WTC11 (cell line): ENCODE measurements at regions not wholly inside any gene's neighbourhood (a gene's known extent, or its start where the extent isn't known, plus 50 kb on each side); places are given as distances from the start of the nearest gene placed in this dataset.

ENCODE experiments used
- ATAC-seq: fragments of 200-7000 bp; cut with Tn5 transposase; 2 replicates; pipeline ENCODE4 v1.10.0; 2021; ENCODE audit warnings: mild to moderate bottlenecking, moderate library complexity
- CTCF ChIA-PET: fragments of 300-600 bp; sonication (Branson Sonifier 250); formaldehyde crosslinking; loops from one replicate; lab custom pipeline; 2021; ENCODE audit warnings: antibody characterized with exemption; lab: Charles Lee
- POLR2A ChIA-PET: fragments of 350-600 bp; sonication (Branson Sonifier 250); formaldehyde crosslinking; loops from one replicate; lab custom pipeline; 2021; ENCODE audit warnings: antibody characterized with exemption; lab: Charles Lee
- DNase-seq: peaks from one replicate; pipeline ENCODE4 v3.0.0; 2021; ENCODE audit warnings: low spot score
- H3K27ac Mint-ChIP-seq: 2 replicates; pipeline ENCODE4 v1.8.0; 2021; ENCODE audit warnings: mixed read lengths
- H3K27me3 Mint-ChIP-seq: 2 replicates; pipeline ENCODE4 v1.8.0; 2021; ENCODE audit warnings: low read depth, mild to moderate bottlenecking, moderate library complexity, mixed read lengths
- H3K36me3 Mint-ChIP-seq: 2 replicates; pipeline ENCODE4 v1.8.0; 2021; ENCODE audit warnings: mixed read lengths
- H3K4me1 Mint-ChIP-seq: 2 replicates; pipeline ENCODE4 v1.8.0; 2022; ENCODE audit warnings: mixed read lengths
- H3K4me3 Mint-ChIP-seq: 2 replicates; pipeline ENCODE4 v1.8.0; 2021; ENCODE audit warnings: mild to moderate bottlenecking, moderate library complexity, mixed read lengths
- H3K9me3 Mint-ChIP-seq: 2 replicates; pipeline ENCODE4 v1.8.0; 2021; ENCODE audit warnings: mixed read lengths
- CBFB ChIP-seq: sonication (generic); formaldehyde crosslinking; IDR thresholded peaks from 2 replicates; pipeline ENCODE4 v1.8.1; 2022; ENCODE audit warnings: mild to moderate bottlenecking, low read depth, missing genetic modification reagents
- CDX4 ChIP-seq: fragments of 250-450 bp; sonication (Bioruptor Pico); IDR thresholded peaks from 2 replicates; pipeline ENCODE4 v1.9.0; 2021; ENCODE audit warnings: moderate library complexity, mild to moderate bottlenecking, inconsistent platforms, borderline replicate concordance
- ELF4 ChIP-seq: sonication (generic); formaldehyde crosslinking; IDR thresholded peaks from 2 replicates; pipeline ENCODE4 v1.8.1; 2022; ENCODE audit warnings: low read depth, mild to moderate bottlenecking, moderate library complexity, missing genetic modification reagents
- EMX1 ChIP-seq: fragments of 250-450 bp; sonication (Bioruptor Pico); IDR thresholded peaks from 2 replicates; pipeline ENCODE4 v1.8.0; 2021; ENCODE audit warnings: mild to moderate bottlenecking
- ETV6 ChIP-seq: sonication (generic); formaldehyde crosslinking; IDR thresholded peaks from 2 replicates; pipeline ENCODE4 v1.8.1; 2022; ENCODE audit warnings: mild to moderate bottlenecking, missing genetic modification reagents
- FOXP1 ChIP-seq: sonication (generic); formaldehyde crosslinking; IDR thresholded peaks from 2 replicates; pipeline ENCODE4 v1.8.0; 2022; ENCODE audit warnings: missing genetic modification reagents, mild to moderate bottlenecking, moderate library complexity, borderline replicate concordance
- GABPB1 ChIP-seq: sonication (generic); formaldehyde crosslinking; IDR thresholded peaks from 2 replicates; pipeline ENCODE4 v1.8.1; 2023; ENCODE audit warnings: mild to moderate bottlenecking, missing genetic modification reagents
- IRF1 ChIP-seq: sonication (generic); formaldehyde crosslinking; IDR thresholded peaks from 2 replicates; pipeline ENCODE4 v1.8.0; 2023; ENCODE audit warnings: missing genetic modification reagents
- MYBL2 ChIP-seq: sonication (generic); formaldehyde crosslinking; IDR thresholded peaks from 2 replicates; pipeline ENCODE4 v1.8.1; 2023; ENCODE audit warnings: mild to moderate bottlenecking, moderate library complexity, missing genetic modification reagents
- OVOL2 ChIP-seq: fragments of 250-450 bp; sonication (Bioruptor Pico); IDR thresholded peaks from 2 replicates; pipeline ENCODE4 v1.9.0; 2021; ENCODE audit warnings: mild to moderate bottlenecking, borderline replicate concordance
- PRRX2 ChIP-seq: fragments of 250-450 bp; sonication (Bioruptor Pico); IDR thresholded peaks from 2 replicates; pipeline ENCODE4 v1.8.0; 2021; ENCODE audit warnings: mild to moderate bottlenecking
- RORB ChIP-seq: fragments of 250-450 bp; sonication (Bioruptor Pico); IDR thresholded peaks from 2 replicates; pipeline ENCODE4 v1.9.0; 2021; ENCODE audit warnings: mild to moderate bottlenecking
- SOX15 ChIP-seq: fragments of 250-450 bp; sonication (Bioruptor Pico); IDR thresholded peaks from 2 replicates; pipeline ENCODE4 v1.9.0; 2021; ENCODE audit warnings: mild to moderate bottlenecking
- TF ChIP-seq, protein P1 (sequence below): fragments of 250-450 bp; sonication (Bioruptor Pico); IDR thresholded peaks from 2 replicates; pipeline ENCODE4 v1.9.0; 2021; ENCODE audit warnings: mild to moderate bottlenecking, borderline replicate concordance
- TF ChIP-seq, protein P2 (sequence below): sonication (generic); formaldehyde crosslinking; IDR thresholded peaks from 2 replicates; pipeline ENCODE4 v1.8.0; 2022; ENCODE audit warnings: mild to moderate bottlenecking, missing genetic modification reagents
- TF ChIP-seq, protein P3 (sequence below): sonication (generic); formaldehyde crosslinking; IDR thresholded peaks from 2 replicates; pipeline ENCODE4 v1.8.0; 2022; ENCODE audit warnings: mild to moderate bottlenecking, missing genetic modification reagents
- TF ChIP-seq, protein P4 (sequence below): sonication (generic); formaldehyde crosslinking; IDR thresholded peaks from 2 replicates; pipeline ENCODE4 v1.8.0; 2022; ENCODE audit warnings: missing genetic modification reagents

- Mint-ChIP-seq H3K27me3 (no peaks in the 10 kb centered on the region; the same call in 1 of the 2 replicates), H3K4me3 (no peak overlapping the region), H3K9me3 (peaks cover 37% of the 10 kb centered on the region), H3K36me3 (peaks cover 28% of the 10 kb centered on the region), H3K27ac (no peak overlapping the region), H3K4me1 (peaks cover 10% of the 10 kb centered on the region)
- CTCF ChIA-PET = no interaction called here
- ATAC-seq = no peak
- TF ChIP-seq, protein P1, sequence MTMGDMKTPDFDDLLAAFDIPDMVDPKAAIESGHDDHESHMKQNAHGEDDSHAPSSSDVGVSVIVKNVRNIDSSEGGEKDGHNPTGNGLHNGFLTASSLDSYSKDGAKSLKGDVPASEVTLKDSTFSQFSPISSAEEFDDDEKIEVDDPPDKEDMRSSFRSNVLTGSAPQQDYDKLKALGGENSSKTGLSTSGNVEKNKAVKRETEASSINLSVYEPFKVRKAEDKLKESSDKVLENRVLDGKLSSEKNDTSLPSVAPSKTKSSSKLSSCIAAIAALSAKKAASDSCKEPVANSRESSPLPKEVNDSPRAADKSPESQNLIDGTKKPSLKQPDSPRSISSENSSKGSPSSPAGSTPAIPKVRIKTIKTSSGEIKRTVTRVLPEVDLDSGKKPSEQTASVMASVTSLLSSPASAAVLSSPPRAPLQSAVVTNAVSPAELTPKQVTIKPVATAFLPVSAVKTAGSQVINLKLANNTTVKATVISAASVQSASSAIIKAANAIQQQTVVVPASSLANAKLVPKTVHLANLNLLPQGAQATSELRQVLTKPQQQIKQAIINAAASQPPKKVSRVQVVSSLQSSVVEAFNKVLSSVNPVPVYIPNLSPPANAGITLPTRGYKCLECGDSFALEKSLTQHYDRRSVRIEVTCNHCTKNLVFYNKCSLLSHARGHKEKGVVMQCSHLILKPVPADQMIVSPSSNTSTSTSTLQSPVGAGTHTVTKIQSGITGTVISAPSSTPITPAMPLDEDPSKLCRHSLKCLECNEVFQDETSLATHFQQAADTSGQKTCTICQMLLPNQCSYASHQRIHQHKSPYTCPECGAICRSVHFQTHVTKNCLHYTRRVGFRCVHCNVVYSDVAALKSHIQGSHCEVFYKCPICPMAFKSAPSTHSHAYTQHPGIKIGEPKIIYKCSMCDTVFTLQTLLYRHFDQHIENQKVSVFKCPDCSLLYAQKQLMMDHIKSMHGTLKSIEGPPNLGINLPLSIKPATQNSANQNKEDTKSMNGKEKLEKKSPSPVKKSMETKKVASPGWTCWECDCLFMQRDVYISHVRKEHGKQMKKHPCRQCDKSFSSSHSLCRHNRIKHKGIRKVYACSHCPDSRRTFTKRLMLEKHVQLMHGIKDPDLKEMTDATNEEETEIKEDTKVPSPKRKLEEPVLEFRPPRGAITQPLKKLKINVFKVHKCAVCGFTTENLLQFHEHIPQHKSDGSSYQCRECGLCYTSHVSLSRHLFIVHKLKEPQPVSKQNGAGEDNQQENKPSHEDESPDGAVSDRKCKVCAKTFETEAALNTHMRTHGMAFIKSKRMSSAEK (CRISPR knock-in tag) = no peak
- TF ChIP-seq, protein P2, sequence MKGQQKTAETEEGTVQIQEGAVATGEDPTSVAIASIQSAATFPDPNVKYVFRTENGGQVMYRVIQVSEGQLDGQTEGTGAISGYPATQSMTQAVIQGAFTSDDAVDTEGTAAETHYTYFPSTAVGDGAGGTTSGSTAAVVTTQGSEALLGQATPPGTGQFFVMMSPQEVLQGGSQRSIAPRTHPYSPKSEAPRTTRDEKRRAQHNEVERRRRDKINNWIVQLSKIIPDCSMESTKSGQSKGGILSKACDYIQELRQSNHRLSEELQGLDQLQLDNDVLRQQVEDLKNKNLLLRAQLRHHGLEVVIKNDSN (CRISPR knock-in tag) = no peak
- TF ChIP-seq MYBL2 (no peak), CBFB (CRISPR knock-in tag) (no peak), EMX1 (no peak), CDX4 (CRISPR knock-in tag) (no peak), ETV6 (CRISPR knock-in tag) (no peak), SOX15 (no peak), GABPB1 (no peak), PRRX2 (CRISPR knock-in tag) (no peak), OVOL2 (CRISPR knock-in tag) (no peak), FOXP1 (CRISPR knock-in tag) (no peak), ELF4 (CRISPR knock-in tag) (no peak), IRF1 (no peak), RORB (CRISPR knock-in tag) (no peak)
- TF ChIP-seq, protein P3, sequence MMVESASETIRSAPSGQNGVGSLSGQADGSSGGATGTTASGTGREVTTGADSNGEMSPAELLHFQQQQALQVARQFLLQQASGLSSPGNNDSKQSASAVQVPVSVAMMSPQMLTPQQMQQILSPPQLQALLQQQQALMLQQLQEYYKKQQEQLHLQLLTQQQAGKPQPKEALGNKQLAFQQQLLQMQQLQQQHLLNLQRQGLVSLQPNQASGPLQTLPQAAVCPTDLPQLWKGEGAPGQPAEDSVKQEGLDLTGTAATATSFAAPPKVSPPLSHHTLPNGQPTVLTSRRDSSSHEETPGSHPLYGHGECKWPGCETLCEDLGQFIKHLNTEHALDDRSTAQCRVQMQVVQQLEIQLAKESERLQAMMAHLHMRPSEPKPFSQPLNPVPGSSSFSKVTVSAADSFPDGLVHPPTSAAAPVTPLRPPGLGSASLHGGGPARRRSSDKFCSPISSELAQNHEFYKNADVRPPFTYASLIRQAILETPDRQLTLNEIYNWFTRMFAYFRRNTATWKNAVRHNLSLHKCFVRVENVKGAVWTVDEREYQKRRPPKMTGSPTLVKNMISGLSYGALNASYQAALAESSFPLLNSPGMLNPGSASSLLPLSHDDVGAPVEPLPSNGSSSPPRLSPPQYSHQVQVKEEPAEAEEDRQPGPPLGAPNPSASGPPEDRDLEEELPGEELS = no peak
- TF ChIP-seq, protein P4, sequence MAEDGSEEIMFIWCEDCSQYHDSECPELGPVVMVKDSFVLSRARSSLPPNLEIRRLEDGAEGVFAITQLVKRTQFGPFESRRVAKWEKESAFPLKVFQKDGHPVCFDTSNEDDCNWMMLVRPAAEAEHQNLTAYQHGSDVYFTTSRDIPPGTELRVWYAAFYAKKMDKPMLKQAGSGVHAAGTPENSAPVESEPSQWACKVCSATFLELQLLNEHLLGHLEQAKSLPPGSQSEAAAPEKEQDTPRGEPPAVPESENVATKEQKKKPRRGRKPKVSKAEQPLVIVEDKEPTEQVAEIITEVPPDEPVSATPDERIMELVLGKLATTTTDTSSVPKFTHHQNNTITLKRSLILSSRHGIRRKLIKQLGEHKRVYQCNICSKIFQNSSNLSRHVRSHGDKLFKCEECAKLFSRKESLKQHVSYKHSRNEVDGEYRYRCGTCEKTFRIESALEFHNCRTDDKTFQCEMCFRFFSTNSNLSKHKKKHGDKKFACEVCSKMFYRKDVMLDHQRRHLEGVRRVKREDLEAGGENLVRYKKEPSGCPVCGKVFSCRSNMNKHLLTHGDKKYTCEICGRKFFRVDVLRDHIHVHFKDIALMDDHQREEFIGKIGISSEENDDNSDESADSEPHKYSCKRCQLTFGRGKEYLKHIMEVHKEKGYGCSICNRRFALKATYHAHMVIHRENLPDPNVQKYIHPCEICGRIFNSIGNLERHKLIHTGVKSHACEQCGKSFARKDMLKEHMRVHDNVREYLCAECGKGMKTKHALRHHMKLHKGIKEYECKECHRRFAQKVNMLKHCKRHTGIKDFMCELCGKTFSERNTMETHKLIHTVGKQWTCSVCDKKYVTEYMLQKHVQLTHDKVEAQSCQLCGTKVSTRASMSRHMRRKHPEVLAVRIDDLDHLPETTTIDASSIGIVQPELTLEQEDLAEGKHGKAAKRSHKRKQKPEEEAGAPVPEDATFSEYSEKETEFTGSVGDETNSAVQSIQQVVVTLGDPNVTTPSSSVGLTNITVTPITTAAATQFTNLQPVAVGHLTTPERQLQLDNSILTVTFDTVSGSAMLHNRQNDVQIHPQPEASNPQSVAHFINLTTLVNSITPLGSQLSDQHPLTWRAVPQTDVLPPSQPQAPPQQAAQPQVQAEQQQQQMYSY = no peak
- POLR2A ChIA-PET = no interaction called here
- no peak for DNase-seq
Observed at GRCh38 chr1:84073266-84073665, 70.8 kb upstream of the PRKACB start.
